Fibroblast of skin of abdomen (primary cell): ENCODE measurements at regions not wholly inside any gene's neighbourhood (a gene's known extent, or its start where the extent isn't known, plus 50 kb on each side); places are given as distances from the start of the nearest gene placed in this dataset.

ENCODE experiments used
- DNase-seq: peaks from one replicate; pipeline ENCODE4 v3.0.0-alpha.2; 2013

DNA sequence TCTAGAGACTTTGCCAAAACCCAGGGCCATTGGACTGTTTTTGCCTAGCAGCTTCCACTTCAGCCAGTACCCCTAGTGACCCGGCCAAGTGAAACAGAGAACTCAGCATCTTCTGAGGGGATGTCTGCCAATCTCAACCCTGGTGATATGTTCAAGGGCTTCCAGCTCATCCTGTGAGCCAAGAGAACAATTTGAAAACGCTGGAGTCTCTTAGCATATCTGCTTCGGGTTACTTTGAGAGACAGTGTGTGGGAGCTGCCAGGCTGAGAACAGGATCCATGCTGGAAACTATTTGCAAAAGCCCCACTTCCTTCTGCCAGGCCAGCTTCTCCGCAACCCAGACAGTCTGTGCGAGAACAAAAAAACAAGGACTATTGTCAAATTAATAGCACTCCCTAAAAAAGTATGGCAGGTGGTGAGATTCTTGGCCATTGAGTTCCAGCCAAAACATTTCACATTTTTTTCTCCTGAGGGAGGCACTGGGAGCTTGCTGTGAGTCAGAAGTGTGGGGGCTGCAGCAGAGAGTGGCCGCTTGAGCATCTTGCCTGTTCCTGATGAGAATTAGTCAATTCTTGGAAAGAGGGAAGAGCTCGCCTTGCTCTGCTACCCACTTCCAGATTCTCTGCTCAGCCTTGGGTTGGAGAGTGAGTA, 395.6 kb upstream of the TRIB2 start:
- peak; percentile 97 for DNase-seq

DNA sequence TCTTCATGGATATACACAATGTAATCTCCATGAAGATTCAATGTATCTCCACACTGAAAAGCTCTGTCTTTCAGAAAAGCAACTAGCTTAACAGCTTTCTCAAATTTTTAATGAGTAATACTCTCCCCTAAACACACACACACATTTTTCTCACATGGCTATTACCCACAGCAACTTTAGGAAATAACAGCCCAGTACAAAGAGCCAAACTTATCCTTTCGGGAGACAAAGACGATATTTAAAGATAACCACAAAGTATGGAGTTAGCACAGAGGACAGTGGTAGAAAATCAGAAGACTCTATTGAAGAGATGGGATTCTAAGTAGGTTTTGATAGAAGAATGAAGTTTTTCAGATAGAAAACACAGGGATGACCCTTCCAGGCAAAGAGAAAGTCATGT, 394.9 kb upstream of the TRIB2 start:
- peak; percentile 40 for DNase-seq

DNA sequence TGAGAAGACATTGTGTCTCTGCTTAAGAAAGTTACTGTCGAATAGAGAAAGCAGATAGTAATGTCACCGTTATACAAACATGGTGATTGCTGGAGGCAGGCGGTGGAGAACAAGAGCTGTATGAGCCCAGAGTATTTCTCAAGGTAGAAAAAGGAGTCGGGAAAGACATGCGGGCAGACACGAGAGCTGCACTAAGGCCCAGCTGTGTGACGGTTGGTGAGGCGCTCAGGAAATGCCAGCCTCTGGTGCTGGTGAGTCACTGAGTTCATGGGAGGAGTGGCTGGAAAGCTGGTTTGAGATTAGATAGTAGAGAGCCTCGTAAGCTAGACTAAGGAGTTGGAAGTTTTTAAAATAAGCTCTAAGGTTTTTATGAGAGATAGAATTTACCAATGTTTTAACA, 390.9 kb upstream of the TRIB2 start:
- peak; percentile 20 for DNase-seq

DNA sequence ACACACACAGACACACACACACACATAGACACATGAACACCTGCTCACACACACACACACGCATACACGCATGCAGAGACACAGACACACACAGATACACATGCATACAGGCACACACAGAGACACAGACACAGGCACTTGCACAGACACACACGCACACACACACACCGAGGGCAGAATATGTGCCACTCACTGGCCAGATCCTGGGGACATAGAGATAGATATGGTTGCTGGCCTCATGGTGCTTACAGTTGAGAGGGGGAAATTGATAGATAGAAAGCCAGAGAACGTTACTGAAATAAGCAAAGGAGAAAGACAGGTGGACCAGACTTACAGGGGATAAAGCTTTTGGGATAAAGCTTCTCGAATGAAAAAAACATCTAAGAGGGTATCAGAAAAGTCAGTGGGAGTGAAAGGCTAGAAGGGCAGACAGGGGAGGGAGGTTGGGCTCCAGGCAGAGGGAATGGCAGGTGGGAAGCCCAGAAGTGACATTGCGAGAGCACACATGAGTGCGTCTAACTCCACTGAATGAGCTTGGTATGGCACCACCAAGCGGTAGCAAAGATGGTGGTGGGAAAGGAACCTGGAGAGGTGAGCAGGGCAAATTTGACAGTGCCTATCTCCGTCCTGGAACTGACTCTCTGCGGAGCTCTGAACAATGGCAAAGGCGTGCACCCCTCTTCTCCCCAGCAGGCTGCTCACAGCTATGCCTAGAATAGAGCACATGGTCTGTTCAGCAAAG, 390.1 kb upstream of the TRIB2 start:
- no peak for DNase-seq

DNA sequence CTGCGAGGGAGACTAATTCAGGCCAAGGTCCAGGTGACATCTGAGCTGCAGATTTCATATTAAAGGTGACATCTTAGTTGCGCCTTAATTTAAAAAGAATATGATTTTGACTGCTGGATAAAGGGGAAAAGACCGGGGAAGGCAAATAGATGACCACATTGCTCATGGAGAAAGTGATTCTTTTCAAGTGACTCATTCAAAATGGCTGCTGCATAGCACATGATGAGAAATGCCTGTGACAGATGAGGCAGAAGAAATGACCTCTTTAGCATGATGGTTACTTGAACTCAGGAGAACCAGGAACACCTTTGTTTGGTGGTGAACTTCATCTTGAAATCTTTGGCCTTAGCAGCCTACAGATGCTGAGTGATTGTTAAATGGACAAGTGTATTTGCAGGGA, 385.8 kb upstream of the TRIB2 start:
- DNase-seq = peak; percentile 64

DNA sequence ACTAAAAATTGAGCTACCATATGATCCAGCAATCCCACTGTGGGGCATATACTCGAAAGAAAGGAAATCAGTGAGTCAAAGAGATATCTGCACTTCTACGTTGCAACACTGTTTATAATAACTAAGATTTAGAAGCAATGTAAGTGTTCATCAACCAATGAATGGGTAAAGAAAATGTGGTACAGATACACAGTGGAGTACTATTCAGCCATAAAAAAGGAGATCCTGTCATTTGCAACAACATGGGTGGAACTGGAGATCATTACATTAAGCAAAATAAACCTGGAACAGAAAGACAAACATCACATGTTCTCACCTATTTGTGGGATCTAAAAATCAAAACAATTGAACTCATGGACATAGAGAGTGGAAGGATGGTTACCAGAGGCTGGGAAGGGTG, 385.0 kb upstream of the TRIB2 start:
- DNase-seq = no peak

DNA sequence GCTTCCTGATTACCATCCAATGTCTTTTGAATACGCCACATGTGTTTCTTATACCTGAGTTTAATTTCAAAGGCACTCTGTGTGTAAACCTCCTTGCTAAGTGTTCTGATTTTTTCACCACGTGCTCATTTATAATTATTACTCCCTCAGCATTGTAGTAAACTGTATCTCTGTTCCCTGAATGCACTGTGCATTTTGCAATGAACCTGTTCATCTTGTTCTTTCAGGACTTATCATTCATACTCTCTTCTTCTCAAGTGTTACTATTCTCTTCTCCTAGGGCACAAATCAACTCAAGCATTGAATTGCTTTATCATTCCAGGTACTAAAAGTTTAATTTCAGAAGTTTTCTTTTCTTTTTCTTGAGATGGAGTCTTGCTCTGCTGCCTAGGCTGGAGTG, 383.4 kb upstream of the TRIB2 start:
- DNase-seq = no peak

DNA sequence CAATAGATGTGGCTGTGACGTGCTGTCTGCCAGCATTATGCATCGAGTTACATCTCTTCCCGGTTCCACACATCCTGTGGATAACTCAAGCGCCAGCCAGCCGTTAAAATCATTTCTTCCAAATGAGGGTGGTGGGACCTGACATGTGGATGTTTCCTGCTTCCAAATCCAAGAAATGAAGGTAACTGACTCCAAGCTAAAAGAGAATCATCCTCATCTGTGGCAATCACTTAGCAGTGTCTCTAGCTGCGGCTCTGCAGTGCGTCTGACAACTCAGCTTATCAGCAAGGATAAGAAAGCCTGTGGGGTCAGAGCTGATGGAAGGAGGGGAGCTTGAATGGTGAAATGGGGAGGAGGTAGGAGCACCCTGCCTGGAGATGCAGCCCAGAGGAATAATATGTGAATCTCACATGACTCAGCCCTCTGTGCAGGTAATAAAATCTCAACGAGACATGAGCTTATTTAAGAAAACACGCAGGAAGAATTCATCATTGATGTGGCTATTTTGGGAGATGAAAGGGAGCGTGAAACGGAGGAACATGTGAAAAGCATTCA, 382.2 kb upstream of the TRIB2 start:
- peak; percentile 26 for DNase-seq

DNA sequence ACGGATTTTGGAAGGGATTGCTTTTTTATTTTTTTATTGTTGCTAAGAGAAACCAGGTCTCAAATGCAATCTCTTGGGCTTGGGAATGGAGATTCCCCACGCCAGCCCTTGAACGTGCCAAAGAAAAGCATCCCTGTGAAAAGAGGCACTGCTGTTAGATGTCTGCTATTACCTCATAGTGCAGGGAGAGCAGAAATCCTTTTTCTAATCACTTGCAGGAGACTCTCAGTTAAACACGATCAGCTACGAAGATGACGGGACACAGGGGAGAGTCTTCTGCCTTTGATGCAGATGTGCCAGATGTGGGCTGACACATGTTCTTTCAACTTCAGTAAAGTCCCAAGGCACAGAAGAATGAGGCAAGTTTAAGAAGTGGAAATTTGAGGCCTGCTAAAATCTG, 381.6 kb upstream of the TRIB2 start:
- DNase-seq = no peak

DNA sequence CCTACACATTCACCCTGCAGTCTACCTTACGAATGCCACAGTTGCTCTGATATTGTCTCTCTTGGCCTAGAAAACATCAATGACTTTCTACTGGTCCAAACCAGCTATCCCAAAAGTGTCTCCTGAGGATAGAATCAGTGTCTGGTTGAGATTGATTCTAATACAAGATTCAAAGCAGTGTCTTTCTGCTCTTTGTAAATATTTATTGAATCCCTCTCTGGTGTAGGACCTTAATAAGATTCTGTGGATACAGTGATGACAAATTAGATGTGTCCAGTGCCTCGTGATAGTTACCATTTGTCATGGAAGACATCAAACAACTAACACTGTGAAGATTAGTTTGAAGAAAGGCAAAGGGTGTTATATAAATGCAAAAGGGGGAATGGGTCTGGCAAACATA, 380.7 kb upstream of the TRIB2 start:
- DNase-seq = no peak

DNA sequence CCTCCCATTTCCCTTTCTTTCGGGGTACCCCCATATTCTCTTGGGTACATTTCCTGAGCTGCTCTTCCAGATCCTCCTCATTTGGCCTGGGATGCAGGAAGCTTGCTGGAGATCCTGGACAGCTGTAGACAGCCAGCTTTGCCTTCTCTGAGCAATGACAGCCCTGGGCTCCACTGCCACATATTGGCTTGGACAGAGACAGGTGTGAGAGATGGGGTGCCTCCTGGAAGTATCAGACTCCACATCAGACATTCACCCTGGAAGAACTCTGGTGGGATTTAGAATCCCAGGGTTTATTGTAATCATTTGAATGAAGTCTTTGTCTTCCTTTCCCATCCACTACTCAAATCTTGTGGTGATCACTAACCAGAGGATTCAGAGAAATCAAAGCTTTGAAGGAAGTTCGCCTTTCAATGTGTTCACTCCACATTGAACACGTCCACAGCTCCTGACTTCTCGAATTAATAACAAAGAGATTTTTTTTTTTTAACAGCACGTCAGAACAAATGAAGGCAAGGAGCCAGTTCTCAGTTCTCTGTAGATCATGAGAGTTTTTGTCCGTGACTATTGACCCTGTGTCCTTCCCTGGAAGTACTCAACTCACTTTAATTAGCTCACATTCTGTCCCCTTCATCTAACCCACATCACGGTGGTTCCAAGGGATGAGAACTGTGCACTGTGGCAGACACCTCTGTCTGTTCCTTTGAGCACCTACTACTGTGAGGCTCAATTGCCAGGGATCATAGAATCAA, 377.6 kb upstream of the TRIB2 start:
- no peak for DNase-seq

DNA sequence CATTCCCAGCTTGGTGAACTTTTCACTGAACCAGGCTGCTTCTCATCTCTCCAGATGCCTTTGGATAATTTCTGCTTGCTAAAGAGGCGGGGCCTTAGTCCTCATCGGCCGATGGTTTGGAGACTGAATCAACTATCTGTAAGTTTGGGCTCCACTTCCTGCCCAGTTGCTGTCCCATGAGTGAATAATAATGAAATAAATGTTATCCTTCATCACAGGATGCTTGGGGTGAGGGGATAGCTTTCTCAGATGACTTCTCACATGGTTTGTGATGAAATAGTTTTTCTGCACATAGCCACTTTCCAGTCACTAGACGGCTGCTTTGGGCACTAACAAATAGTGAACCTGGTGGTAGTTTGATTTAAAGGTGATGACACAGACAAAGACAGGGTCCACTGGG, 376.6 kb upstream of the TRIB2 start:
- DNase-seq = peak; percentile 82

DNA sequence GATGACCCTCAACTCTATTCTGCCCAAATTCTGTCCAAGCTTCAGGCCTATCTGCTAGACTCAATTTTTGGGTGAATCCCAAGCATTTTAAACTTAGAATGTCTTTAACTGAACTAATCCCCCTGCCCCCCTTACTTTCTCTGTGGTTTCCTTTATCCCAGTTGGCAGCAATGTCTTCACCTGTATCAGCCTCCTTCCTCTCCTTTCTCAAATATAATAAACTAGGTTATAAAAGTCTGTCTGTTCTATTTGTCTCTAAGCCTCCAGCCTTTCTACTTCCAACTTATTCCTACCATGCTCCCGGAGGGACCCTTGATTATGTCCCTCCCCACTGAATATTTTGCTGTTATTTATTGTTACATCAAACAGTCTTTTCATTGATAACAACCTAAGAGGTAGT, 375.5 kb upstream of the TRIB2 start:
- DNase-seq = no peak

DNA sequence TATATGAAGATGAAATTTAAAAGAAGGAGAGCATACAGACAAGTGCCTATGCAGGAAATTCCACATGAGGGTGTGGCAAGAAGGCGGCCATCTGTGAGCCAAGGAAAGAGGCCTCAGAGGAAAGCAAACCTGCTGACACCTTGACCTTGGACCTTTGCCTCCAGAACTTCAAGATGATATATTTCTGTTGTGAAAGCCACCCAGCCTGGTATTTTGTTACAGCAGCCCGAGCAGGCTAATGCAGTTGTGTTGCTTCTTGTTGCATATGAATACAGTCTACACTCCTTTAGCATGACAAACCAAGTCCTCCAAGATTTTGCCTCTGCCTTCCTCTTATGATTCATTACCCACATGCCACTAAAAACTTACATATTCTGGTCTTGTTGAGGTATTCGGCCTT, 374.8 kb upstream of the TRIB2 start:
- DNase-seq = peak; percentile 15

DNA sequence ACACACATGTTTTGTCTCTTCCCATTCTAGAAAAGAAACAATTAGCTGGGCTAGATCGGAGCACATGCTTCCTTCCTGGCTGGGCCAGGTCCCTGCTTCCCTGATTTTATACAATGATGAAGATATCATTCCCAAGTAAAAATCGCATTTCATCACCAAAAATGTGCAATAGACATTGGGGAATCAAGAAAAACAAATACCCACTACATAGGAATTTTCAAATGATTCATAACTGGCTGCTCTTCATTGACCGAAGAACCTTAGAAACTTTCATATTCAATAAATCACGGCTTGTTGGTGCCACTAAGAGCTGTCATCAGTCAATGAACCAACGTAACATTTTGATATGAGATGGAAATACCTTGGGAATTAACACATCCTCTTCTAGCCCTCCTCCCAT, 373.6 kb upstream of the TRIB2 start:
- DNase-seq = no peak

DNA sequence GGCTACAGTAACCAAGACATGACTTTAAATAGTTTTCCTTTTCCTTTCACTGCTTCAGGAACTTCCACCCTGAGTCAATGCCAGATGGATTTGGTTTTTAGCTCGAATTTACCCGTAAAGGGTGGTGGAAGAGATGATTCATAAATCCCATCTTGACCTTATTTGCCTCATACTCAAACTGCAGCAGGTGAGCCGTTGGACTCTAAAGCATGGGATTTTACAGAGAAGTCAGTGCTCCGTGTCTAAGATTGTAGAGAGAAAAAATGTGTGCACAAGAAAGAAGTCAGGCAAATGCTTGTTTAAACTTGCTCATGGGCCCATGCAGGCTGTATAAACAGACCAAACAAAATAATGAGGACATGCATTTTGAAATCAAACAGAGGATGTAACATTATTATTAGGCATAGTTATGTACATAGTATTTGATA, 369.7 kb upstream of the TRIB2 start:
- peak; percentile 29 for DNase-seq

DNA sequence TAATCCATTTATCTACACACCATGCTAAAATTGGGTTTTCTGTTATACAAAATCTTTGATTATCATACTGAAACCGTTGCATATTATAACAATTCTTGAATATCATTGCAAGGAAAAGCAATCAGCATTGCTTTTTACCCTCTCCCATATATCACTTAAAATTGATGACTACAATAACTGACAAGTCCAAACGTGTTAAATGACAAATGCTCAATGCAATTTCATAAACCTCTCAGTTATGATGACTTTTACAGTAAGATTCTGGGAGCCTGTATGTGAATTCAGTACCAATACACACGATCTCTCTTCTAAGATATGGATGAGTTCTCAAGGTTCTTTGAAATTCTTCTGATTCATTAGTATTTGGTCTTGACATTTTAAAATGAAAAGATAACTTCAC, 368.5 kb upstream of the TRIB2 start:
- DNase-seq = no peak

DNA sequence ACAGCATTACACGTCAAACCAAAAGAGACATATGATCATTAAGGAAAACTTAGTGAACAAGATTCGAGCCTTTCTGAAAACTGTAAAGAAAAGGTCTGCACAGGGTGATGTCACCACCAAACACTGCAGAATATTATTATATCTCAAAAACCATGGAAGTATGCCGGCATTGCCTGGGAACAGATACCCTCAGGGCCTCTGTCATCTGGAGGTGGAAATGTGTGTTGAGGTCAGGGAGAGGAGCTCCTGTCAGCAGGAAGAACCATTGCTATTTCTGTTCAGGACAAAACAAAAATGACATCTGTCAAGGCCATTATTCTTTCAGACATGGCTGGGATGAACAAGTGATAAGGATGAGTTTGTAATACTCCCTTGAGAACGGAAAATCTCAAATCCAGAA, 365.9 kb upstream of the TRIB2 start:
- no peak for DNase-seq

DNA sequence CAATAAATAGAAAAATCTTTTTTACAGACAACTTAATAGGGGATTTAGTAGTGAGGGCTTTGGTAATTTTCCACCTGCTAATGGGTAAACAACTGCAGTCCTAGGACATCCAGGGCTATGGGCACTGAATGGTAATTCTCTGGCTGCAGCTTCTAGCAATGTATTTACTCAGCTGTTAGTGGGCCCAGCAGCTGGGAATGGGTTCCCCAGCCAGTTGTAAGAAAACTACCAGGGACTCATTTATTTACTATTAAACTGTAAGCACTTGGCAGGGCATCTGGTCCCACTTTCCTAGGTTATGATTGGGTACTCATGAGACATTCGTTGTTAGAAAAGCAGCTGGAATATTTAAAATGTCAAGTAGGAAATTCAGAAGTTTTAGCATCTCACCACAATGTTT, 363.8 kb upstream of the TRIB2 start:
- no peak for DNase-seq

DNA sequence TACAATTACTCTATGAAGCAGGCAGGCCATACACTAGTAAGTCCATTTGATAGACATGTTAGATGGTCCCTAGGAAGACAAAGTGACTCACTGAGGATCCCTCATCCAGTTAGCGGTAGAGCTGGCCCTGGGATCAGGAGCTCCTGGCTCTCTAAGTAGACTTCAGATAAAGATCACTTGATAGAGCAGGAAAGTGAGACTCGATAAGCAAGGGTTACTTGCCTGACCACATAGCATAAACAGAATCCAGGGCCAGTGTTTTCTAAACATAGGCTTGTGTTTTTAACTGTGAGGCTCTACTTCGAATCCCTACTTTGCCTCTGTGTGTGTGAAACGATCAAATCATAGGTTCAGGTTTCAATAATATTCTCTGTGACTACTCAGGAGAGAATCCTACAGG, 355.2 kb upstream of the TRIB2 start:
- no peak for DNase-seq

DNA sequence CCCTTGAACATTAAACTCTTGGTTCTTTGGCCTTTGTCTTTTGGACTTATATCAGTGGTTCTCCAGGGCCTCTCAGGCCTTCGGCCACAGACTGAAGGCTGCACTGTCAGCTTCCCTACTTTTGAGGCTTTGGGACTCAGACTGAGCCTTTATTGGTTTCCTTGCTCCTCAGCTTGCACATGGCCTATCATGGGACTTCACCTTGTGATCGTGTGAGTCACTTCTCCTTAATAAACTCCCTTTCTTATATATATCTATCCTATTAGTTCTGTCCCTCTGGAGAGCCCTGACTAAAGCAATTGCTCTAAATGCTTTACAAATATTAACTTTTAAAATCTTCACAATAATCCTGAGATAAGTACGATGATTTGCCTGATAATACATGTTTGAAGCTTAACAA, 353.6 kb upstream of the TRIB2 start:
- no peak for DNase-seq

DNA sequence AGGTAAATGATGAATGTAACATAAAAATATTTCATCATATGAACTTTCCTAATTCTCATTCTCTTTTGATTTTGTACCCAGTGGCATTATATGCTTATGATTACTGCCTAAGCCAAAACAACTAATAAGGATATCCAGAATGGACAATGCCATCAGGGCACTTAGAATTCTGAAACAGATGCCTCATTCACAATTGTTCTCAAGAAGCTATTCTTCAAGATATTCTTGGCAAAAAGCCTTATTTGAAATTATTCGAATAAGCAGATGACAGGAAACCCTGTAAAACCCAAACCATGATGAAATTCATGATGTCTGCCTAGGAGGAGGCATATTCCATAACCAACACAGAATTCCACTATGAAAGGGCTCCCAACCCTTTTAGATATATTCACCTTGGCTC, 353.2 kb upstream of the TRIB2 start:
- DNase-seq = no peak

DNA sequence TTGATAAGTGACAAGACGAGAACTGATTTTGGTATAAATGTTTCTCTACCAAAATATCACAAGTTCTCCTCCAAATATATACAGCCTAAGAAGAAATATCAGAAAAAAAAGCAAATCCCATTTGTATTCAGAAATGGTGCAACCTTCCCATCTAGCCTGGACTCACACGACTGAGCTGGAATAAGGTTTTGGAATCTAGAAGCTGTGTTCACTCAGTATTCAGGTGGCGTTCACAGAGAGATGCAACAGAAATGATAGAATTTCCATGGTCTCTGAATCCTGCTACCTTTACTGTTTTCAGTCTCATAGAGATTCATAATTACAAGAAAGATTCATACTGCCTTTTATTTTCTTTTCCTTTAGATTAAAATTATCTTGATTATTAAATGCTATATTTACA, 347.2 kb upstream of the TRIB2 start:
- DNase-seq = no peak

DNA sequence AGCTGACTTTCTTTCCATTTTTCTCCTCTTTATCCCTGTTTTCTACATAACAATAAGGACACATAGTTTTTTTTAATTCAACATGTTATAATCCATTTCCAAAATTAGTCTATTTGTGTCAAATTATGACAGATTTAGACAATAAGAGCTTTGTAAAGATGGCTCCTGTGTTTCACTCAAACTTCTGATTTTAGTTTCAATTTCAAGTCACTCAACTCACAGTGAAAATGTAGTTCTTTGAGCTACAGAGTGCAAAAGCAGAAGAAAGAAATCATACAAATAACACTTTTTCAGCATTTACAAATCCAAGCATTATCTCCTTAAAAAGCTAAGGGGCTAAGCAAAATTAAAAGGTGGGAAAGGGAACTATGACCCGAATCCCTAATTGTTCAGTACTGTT, 340.7 kb upstream of the TRIB2 start:
- no peak for DNase-seq
